Esophagus squamous epithelium (tissue), 5 donors: ENCODE measurements at regions not wholly inside any gene's neighbourhood (a gene's known extent, or its start where the extent isn't known, plus 50 kb on each side); places are given as distances from the start of the nearest gene placed in this dataset.

ENCODE experiments used
- DNase-seq: peaks from one replicate; lab custom pipeline; 2025; lab: John Stamatoyannopoulos, UW
- H3K27ac ChIP-seq, 4 donors: fragments of 200-600 bp; sonication (generic); one replicate each; pipeline ENCODE4 v1.5.1; 2016 to 2019; ENCODE audit warnings: mild to moderate bottlenecking in 1 of 4
- H3K27me3 ChIP-seq, 4 donors: fragments of 200-600 bp; sonication (generic); 1 replicate in 3 of 4; 2 replicates in 1 of 4; pipeline versions ENCODE4 v1.5.1 to v1.6.0; 2017 to 2021; ENCODE audit warnings: antibody characterized with exemption in 1 of 4
- H3K36me3 ChIP-seq, 3 donors: fragments of 200-600 bp; sonication (generic); one replicate each; pipeline ENCODE4 v1.5.1; 2016 to 2019
- H3K4me1 ChIP-seq, 3 donors: fragments of 200-600 bp; sonication (generic); one replicate each; pipeline ENCODE4 v1.5.1; 2017 to 2019
- H3K4me3 ChIP-seq, 4 donors: fragments of 200-600 bp; sonication (generic); 1 replicate in 3 of 4; 2 replicates in 1 of 4; pipeline ENCODE4 v1.5.1; 2016 to 2019; ENCODE audit warnings: mild to moderate bottlenecking in 2 of 4, moderate library complexity in 1 of 4
- H3K9me3 ChIP-seq, 3 donors: fragments of 200-600 bp; sonication (generic); one replicate each; pipeline ENCODE4 v1.5.1; 2016 to 2019
- POLR2A ChIP-seq, 4 donors: fragments of 450-650 bp; IDR thresholded peaks; one replicate each; pipeline ENCODE4 v1.6.1; 2017; ENCODE audit warnings: antibody characterized with exemption in 4 of 4, mild to moderate bottlenecking in 4 of 4, moderate library complexity in 3 of 4
- WGBS, 2 donors: methylation state at CpG; one replicate each; pipeline ENCODE4 v1.1.5; 2018; 5-methylcytosine and 5-hydroxymethylcytosine counted together
- intact Hi-C: fragments of 100-400 bp; cut with DNase I; formaldehyde crosslinking; loops from one replicate; pipeline ENCODE4 v1.15.0; 2022
- TF ChIP-seq, protein P1 (sequence below), 6 experiments: fragments of 450-650 bp in 4 of 6; fragments of 200-600 bp in 2 of 6; sonication (generic) in 2 of 6; IDR thresholded peaks; one replicate each; pipeline ENCODE4 v1.5.1; 2016 to 2019; ENCODE audit warnings: antibody characterized with exemption in 6 of 6, mild to moderate bottlenecking in 4 of 6, moderate library complexity in 4 of 6
- donor health status: DM: yes; HTN: yes; CAD: no.

DNA sequence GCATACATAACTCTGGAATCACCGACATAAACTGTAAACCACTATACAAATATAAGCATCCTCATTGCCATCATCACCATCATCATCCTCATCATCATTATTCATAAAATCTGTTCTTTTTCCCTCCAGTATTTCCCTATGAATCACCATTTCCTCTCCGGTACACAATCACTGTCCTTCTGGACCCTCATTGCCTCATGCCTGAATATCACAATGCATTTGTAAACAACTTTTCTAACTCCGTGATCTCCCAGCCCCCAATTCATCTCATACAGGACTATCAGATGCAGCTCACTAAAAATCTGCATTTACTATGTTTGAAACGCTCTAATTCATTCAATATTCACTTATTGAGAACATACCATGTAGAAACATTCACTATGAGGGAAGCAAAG, 339.7 kb downstream of the TBC1D32 start:
- H3K36me3 ChIP-seq = no peaks in the 10 kb centered on the region
- no peaks in the 10 kb centered on the region for H3K27me3 ChIP-seq
- TF ChIP-seq, protein P1, sequence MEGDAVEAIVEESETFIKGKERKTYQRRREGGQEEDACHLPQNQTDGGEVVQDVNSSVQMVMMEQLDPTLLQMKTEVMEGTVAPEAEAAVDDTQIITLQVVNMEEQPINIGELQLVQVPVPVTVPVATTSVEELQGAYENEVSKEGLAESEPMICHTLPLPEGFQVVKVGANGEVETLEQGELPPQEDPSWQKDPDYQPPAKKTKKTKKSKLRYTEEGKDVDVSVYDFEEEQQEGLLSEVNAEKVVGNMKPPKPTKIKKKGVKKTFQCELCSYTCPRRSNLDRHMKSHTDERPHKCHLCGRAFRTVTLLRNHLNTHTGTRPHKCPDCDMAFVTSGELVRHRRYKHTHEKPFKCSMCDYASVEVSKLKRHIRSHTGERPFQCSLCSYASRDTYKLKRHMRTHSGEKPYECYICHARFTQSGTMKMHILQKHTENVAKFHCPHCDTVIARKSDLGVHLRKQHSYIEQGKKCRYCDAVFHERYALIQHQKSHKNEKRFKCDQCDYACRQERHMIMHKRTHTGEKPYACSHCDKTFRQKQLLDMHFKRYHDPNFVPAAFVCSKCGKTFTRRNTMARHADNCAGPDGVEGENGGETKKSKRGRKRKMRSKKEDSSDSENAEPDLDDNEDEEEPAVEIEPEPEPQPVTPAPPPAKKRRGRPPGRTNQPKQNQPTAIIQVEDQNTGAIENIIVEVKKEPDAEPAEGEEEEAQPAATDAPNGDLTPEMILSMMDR (IDR thresholded peaks at IDR 0.05) = no peak
- TF ChIP-seq POLR2A (IDR thresholded peaks at IDR 0.05) = no peak
- intact Hi-C loops = no loop called here
- WGBS, 2 donors = 71 to 74% methylated on average over 4 of the region's 4 CpGs
- DNase-seq = no peak
- no peaks in the 10 kb centered on the region for H3K9me3 ChIP-seq
- no peak overlapping the region for H3K27ac ChIP-seq
- H3K4me3 ChIP-seq = no peak overlapping the region
- no peaks in the 10 kb centered on the region for H3K4me1 ChIP-seq

DNA sequence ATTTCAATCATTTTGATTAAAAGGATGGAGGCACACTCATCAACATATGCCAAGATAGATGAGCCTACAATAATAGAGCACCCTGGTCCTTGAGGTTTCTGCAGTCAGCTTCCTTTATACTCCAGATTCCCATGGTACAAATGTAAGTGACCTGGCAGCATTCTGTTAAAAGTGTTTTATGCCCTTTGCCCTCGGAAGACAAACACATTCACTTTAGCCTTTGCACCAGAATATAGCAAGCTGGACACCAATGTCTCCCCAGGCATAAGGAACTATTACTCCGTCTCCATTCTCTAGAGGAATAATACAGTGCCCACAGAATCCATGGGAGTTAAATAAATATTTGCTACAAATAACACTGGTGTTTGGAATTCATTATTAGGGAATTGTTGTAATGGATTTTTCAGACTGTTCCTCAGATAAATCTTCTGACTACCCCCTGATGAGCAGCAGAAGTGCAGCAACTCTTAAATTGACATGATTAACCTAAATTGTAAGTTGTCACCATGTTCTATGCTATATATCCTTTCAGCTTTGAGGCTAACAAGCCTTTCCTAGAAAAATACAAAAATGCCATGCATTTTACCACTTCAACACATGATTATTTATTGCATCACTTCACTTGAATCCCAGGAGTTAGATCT, 340.2 kb downstream of the TBC1D32 start:
- 55 to 69% methylated on average over 2 of the region's 2 CpGs for WGBS, 2 donors

DNA sequence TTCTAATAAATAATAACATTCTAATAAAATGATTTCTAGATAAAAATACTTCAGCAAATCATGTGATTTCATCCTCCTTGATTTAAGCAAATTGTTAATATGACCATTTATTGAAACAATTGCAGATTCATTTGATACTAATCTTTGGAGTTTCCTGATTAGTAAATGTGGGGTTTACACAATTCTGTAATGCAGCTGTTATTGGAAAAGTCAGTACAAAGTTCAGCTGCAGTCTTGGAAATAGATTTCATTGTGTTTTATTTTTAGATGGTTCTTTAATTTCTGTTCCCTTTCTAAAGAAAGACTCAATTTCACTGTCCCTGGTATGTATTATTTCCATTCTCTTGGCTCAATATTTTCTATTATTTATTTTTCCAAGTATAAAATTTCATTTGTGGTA, 342.0 kb downstream of the TBC1D32 start:
- no peaks in the 10 kb centered on the region for H3K9me3 ChIP-seq
- no peak for DNase-seq
- intact Hi-C loops = no loop called here
- no peak for TF ChIP-seq POLR2A (IDR thresholded peaks at IDR 0.05)
- TF ChIP-seq, protein P1 (IDR thresholded peaks at IDR 0.05) = no peak
- H3K36me3 ChIP-seq = no peaks in the 10 kb centered on the region
- H3K27me3 ChIP-seq = no peaks in the 10 kb centered on the region
- H3K4me3 ChIP-seq = no peak overlapping the region
- no peak overlapping the region for H3K27ac ChIP-seq
- no peaks in the 10 kb centered on the region for H3K4me1 ChIP-seq

More for the DNA sequence above, 340.2 kb downstream of the TBC1D32 start:
- no peaks in the 10 kb centered on the region for H3K9me3 ChIP-seq
- no peaks in the 10 kb centered on the region for H3K27me3 ChIP-seq
- H3K27ac ChIP-seq = no peak overlapping the region
- no peaks in the 10 kb centered on the region for H3K36me3 ChIP-seq
- no peak overlapping the region for H3K4me3 ChIP-seq
- intact Hi-C loops = no loop called here
- H3K4me1 ChIP-seq = no peaks in the 10 kb centered on the region
- no peak for DNase-seq
- TF ChIP-seq POLR2A (IDR thresholded peaks at IDR 0.05) = no peak
- TF ChIP-seq, protein P1 (IDR thresholded peaks at IDR 0.05) = no peak

DNA sequence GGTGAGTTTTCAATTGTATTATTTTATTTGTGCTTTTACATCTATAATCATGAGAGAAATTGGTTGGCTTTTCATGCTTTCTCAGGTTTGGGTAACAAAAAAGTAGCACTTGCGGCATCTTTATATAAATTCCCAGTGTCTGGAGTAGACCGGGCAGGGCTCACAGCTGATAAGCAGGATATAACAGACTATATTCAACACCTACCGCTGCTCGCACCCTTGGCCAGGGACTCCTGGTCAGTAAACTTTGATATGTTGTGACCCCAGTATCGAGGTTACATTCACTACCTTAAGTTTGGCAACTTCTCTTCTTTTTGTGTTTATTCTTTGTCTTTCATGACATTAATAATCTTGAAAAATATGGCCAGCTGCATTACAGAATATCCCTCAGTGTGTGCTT, 343.4 kb downstream of the TBC1D32 start:
- TF ChIP-seq, protein P1 (IDR thresholded peaks at IDR 0.05) = no peak
- no peak for TF ChIP-seq POLR2A (IDR thresholded peaks at IDR 0.05)
- DNase-seq = no peak
- Histone ChIP-seq H3K27ac (no peak overlapping the region), H3K9me3 (no peaks in the 10 kb centered on the region), H3K4me3 (no peak overlapping the region), H3K4me1 (no peaks in the 10 kb centered on the region), H3K36me3 (no peaks in the 10 kb centered on the region), H3K27me3 (no peaks in the 10 kb centered on the region)
- WGBS, 2 donors = 84 to 85% methylated on average over 5 of the region's 5 CpGs
- intact Hi-C loops = no loop called here

DNA sequence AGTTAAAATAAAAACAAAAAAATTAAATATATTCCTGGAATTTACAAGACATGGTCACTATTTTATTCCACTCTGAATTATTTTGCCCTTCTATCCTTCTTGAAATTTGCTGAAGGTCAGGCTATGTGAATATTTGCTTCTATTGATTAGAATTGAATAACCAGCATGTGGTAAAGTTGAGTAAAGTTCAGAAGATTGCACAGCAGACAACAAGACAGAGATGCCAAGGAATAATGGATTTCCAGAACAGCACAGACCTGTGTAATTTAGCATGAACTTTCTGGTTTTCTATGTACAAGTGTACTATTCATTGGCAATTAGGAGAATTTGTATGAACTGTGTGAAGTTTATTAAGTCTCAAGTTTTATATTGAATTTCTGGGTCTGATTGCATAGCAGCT, 352.4 kb downstream of the TBC1D32 start:
- intact Hi-C loops = no loop called here
- H3K27me3 ChIP-seq = no peaks in the 10 kb centered on the region

More for the DNA sequence above, 352.4 kb downstream of the TBC1D32 start:
- no peak for TF ChIP-seq POLR2A (IDR thresholded peaks at IDR 0.05)
- TF ChIP-seq, protein P1 (IDR thresholded peaks at IDR 0.05) = no peak
- H3K9me3 ChIP-seq = no peaks in the 10 kb centered on the region
- no peaks in the 10 kb centered on the region for H3K36me3 ChIP-seq
- no peak overlapping the region for H3K27ac ChIP-seq
- no peaks in the 10 kb centered on the region for H3K4me1 ChIP-seq
- DNase-seq = no peak
- no peak overlapping the region for H3K4me3 ChIP-seq
